IPS-20b (cell line): ENCODE measurements at regions not wholly inside any gene's neighbourhood (a gene's known extent, or its start where the extent isn't known, plus 50 kb on each side); places are given as distances from the start of the nearest gene placed in this dataset.
"Not testable (repeated sequence)": the region's sequence is repeated elsewhere in the genome, so short reads cannot be mapped to it uniquely, and the experiment has no call there.

ENCODE experiments used
- H3K27ac ChIP-seq: one replicate; pipeline ENCODE4 v1.5.1; 2013; ENCODE audit warnings: low read length
- H3K27me3 ChIP-seq: 2 replicates; pipeline ENCODE4 v1.6.1; 2013; ENCODE audit warnings: mild to moderate bottlenecking, low read length, inconsistent platforms; ENCODE audit not compliant: insufficient read depth
- H3K36me3 ChIP-seq: 2 replicates; pipeline ENCODE4 v1.6.1; 2013; ENCODE audit warnings: low read depth, mild to moderate bottlenecking, inconsistent platforms, low read length, moderate library complexity; ENCODE audit not compliant: insufficient read depth
- H3K4me1 ChIP-seq: 2 replicates; pipeline ENCODE4 v1.6.1; 2013; ENCODE audit warnings: mild to moderate bottlenecking, control low read depth, inconsistent platforms, low read length, moderate library complexity; ENCODE audit not compliant: insufficient read depth
- H3K4me3 ChIP-seq: 2 replicates; pipeline ENCODE4 v1.5.1; 2013; ENCODE audit warnings: mild to moderate bottlenecking, low read length, inconsistent platforms
- H3K9ac ChIP-seq: 2 replicates; pipeline ENCODE4 v1.6.1; 2013; ENCODE audit warnings: low read depth, mild to moderate bottlenecking, inconsistent platforms, low read length, moderate library complexity
- H3K9me3 ChIP-seq: 2 replicates; pipeline ENCODE4 v1.6.1; 2013; ENCODE audit warnings: mild to moderate bottlenecking, low read depth, low read length, inconsistent platforms; ENCODE audit not compliant: insufficient read depth

GRCh38 chr22:11309777-11310176 lies 4218.2 kb upstream of the OR11H1 start:
- Histone ChIP-seq H3K4me3 (peak overlapping the region; percentile 7; the same call in 1 of the 2 replicates), H3K9me3 (peaks cover 96% of the 10 kb centered on the region)
- H3K9ac ChIP-seq, H3K36me3 ChIP-seq, H3K27ac ChIP-seq, H3K27me3 ChIP-seq, H3K4me1 ChIP-seq: not testable (repeated sequence)

- not testable (repeated sequence) for H3K9ac ChIP-seq, H3K4me1 ChIP-seq, H3K4me3 ChIP-seq, H3K36me3 ChIP-seq, H3K27ac ChIP-seq, H3K27me3 ChIP-seq
- H3K9me3 ChIP-seq, result peaks cover 94% of the 10 kb centered on the region
Measured at GRCh38 chr22:11310647-11311046, 4217.3 kb upstream of the OR11H1 start.

GRCh38 chr22:11312640-11313039 lies 4215.4 kb upstream of the OR11H1 start:
- not testable (repeated sequence) for H3K4me3 ChIP-seq, H3K4me1 ChIP-seq, H3K27me3 ChIP-seq, H3K36me3 ChIP-seq, H3K9ac ChIP-seq, H3K27ac ChIP-seq
- peaks cover 95% of the 10 kb centered on the region for H3K9me3 ChIP-seq

- peaks cover 94% of the 10 kb centered on the region for H3K9me3 ChIP-seq
- not testable (repeated sequence) for H3K36me3 ChIP-seq
Measured at GRCh38 chr22:11313040-11313759, 4214.8 kb upstream of the OR11H1 start.

GRCh38 chr22:11318633-11319032 lies 4209.4 kb upstream of the OR11H1 start:
- H3K36me3 ChIP-seq, H3K4me3 ChIP-seq, H3K9ac ChIP-seq, H3K27ac ChIP-seq, H3K4me1 ChIP-seq, H3K27me3 ChIP-seq: not testable (repeated sequence)
- H3K9me3 ChIP-seq, result peaks cover 56% of the 10 kb centered on the region

More at GRCh38 chr22:11313040-11313759, 4214.8 kb upstream of the OR11H1 start:
- not testable (repeated sequence) for H3K9ac ChIP-seq, H3K27ac ChIP-seq, H3K4me1 ChIP-seq, H3K4me3 ChIP-seq, H3K27me3 ChIP-seq

- not testable (repeated sequence) for H3K27me3 ChIP-seq, H3K27ac ChIP-seq, H3K4me1 ChIP-seq, H3K9ac ChIP-seq, H3K4me3 ChIP-seq, H3K36me3 ChIP-seq
- peaks cover 60% of the 10 kb centered on the region for H3K9me3 ChIP-seq
Measured at GRCh38 chr22:11324439-11325037, 4203.5 kb upstream of the OR11H1 start.

- no peak overlapping the region for H3K9ac ChIP-seq
- peaks cover 66% of the 10 kb centered on the region for H3K9me3 ChIP-seq
- H3K4me1 ChIP-seq, result no peaks in the 10 kb centered on the region
- no peaks in the 10 kb centered on the region for H3K27me3 ChIP-seq
- H3K4me3 ChIP-seq, result no peak overlapping the region
- no peak overlapping the region for H3K27ac ChIP-seq
- no peaks in the 10 kb centered on the region for H3K36me3 ChIP-seq
Measured at GRCh38 chr22:11325767-11326166, 4202.2 kb upstream of the OR11H1 start.

GRCh38 chr22:11341387-11342068 lies 4186.5 kb upstream of the OR11H1 start:
- H3K9ac ChIP-seq, H3K27me3 ChIP-seq, H3K36me3 ChIP-seq, H3K27ac ChIP-seq, H3K4me1 ChIP-seq, H3K4me3 ChIP-seq: not testable (repeated sequence)
- peaks cover 54% of the 10 kb centered on the region for H3K9me3 ChIP-seq

- H3K27ac ChIP-seq, H3K4me1 ChIP-seq, H3K4me3 ChIP-seq, H3K9ac ChIP-seq, H3K36me3 ChIP-seq, H3K27me3 ChIP-seq: not testable (repeated sequence)
- H3K9me3 ChIP-seq, result peaks cover 84% of the 10 kb centered on the region
Measured at GRCh38 chr22:11351181-11351580, 4176.8 kb upstream of the OR11H1 start.

- H3K9ac ChIP-seq, H3K27ac ChIP-seq, H3K27me3 ChIP-seq, H3K36me3 ChIP-seq, H3K4me3 ChIP-seq, H3K4me1 ChIP-seq: not testable (repeated sequence)
- peaks cover 85% of the 10 kb centered on the region for H3K9me3 ChIP-seq
Measured at GRCh38 chr22:11352287-11352686, 4175.7 kb upstream of the OR11H1 start.

- Histone ChIP-seq H3K9me3 (peaks cover 83% of the 10 kb centered on the region), H3K4me3 (no peak overlapping the region), H3K27me3 (no peaks in the 10 kb centered on the region), H3K9ac (no peak overlapping the region), H3K36me3 (no peaks in the 10 kb centered on the region), H3K27ac (no peak overlapping the region), H3K4me1 (no peaks in the 10 kb centered on the region)
Measured at GRCh38 chr22:11360632-11361031, 4167.4 kb upstream of the OR11H1 start.

GRCh38 chr22:11361496-11361895 lies 4166.5 kb upstream of the OR11H1 start:
- H3K4me3 ChIP-seq, H3K27me3 ChIP-seq, H3K4me1 ChIP-seq, H3K9ac ChIP-seq, H3K27ac ChIP-seq, H3K36me3 ChIP-seq: not testable (repeated sequence)
- peaks cover 84% of the 10 kb centered on the region for H3K9me3 ChIP-seq
